SKM-1 (cell line): ENCODE measurements at regions not wholly inside any gene's neighbourhood (a gene's known extent, or its start where the extent isn't known, plus 50 kb on each side); places are given as distances from the start of the nearest gene placed in this dataset.

Experiments
- DNase-seq: peaks from one replicate; lab custom pipeline; 2025; ENCODE audit not compliant: unreplicated experiment; lab: John Stamatoyannopoulos, UW

GRCh38 chr7:142347091-142347490 is 89.2 kb upstream of the PRSS58 start:
- DNase-seq: no peak

GRCh38 chr7:142345811-142346210 is 88.0 kb upstream of the PRSS58 start:
- DNase-seq: no peak

- DNase-seq: no peak
These were observed 81.0 kb upstream of the PRSS58 start for GRCh38 chr7:142338633-142339501.

- DNase-seq: no peak
These were observed 79.5 kb upstream of the PRSS58 start for GRCh38 chr7:142337054-142338001.

- no peak for DNase-seq
These were observed 76.9 kb upstream of the PRSS58 start for GRCh38 chr7:142334806-142335205.

- no peak for DNase-seq
These were observed 76.4 kb upstream of the PRSS58 start for GRCh38 chr7:142334236-142334635.

GRCh38 chr7:142332421-142332820 is 74.6 kb upstream of the PRSS58 start:
- DNase-seq: no peak

GRCh38 chr7:142331941-142332340 is 74.1 kb upstream of the PRSS58 start:
- DNase-seq: no peak

GRCh38 chr7:142329062-142329790 is 71.4 kb upstream of the PRSS58 start:
- DNase-seq: no peak

- DNase-seq: no peak
These were observed 70.7 kb upstream of the PRSS58 start for GRCh38 chr7:142328551-142328950.

- DNase-seq: no peak
These were observed 70.0 kb upstream of the PRSS58 start for GRCh38 chr7:142327628-142328405.

GRCh38 chr7:142323706-142324105 is 65.8 kb upstream of the PRSS58 start:
- DNase-seq: peak; percentile 5

GRCh38 chr7:142321391-142321790 is 63.5 kb upstream of the PRSS58 start:
- DNase-seq: no peak

- DNase-seq: no peak
These were observed 63.0 kb upstream of the PRSS58 start for GRCh38 chr7:142320883-142321282.

- no peak for DNase-seq
These were observed 62.1 kb upstream of the PRSS58 start for GRCh38 chr7:142319970-142320369.

- no peak for DNase-seq
These were observed 56.4 kb upstream of the PRSS58 start for GRCh38 chr7:142314281-142314680.

GRCh38 chr7:142313528-142313927 is 55.7 kb upstream of the PRSS58 start:
- DNase-seq: no peak

GRCh38 chr7:142311876-142312275 is 54.0 kb upstream of the PRSS58 start:
- no peak for DNase-seq

- no peak for DNase-seq
These were observed 51.1 kb upstream of the PRSS58 start for GRCh38 chr7:142308918-142309317.

GRCh38 chr7:142308326-142308725 is 50.5 kb upstream of the PRSS58 start:
- no peak for DNase-seq
